ENCODE measurements at regions not wholly inside any gene's neighbourhood (a gene's known extent, or its start where the extent isn't known, plus 50 kb on each side); places are given as distances from the start of the nearest gene placed in this dataset.
"Not testable (repeated sequence)": the region's sequence is repeated elsewhere in the genome, so short reads cannot be mapped to it uniquely, and the experiment has no call there.

DNA sequence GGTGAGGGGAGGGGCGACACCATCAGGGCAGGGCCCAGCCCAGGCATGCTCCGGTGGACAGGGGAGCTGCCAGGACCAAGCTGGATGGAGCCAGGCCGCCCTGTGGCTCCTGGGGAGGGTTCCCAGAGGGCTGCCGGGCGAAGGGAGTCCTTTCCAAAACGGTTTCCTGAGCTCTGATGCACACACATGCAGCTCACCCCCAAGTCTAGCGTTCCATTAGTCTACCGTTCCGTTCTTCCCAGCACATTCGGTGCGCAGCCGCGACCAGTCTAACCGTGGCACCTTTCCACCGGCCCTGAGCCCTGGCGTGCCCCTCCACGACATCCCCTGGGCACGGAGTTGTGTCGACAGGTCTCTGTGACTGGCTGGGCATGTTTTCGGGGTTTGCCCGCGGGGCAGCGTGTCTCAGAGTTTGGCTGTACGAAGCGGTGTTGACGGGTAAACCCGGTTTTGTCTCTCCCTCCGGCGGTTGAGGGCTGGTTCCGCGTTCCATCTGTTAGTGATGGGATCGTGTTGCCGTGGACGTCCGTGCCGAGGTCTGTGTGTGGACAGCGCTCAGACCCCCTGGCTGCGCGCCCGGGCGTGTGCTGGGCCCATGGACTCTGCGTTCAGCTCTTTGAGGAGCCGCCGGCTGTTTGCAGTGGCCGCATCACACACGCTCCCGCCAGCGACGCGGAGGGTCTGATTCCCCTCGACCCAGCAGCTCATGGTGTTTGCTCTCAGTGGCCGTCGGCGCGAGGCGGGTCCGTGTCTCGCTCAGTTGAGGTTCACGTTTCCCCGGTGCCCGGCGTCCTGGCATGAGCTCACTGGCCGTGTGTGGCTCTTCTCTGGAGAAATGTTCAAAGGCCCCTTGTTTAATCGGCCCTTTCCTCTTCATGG lies 121.2 kb downstream of the IGLL1 start:
- no peak for TF ChIP-seq CTCF (IDR thresholded peaks at IDR 0.05; ENCODE audit: insufficient read depth, low read length, poor library complexity, severe bottlenecking)
- H3K27me3 ChIP-seq (ENCODE audit: control insufficient read depth, insufficient read depth, low read length) = peaks cover 2% of the 10 kb centered on the region
- H3K4me3 ChIP-seq (ENCODE audit: low read depth, low read length) = no peak overlapping the region

GRCh38 chr22:23457380-23457985 lies 122.6 kb downstream of the IGLL1 start:
- H3K4me3 ChIP-seq (ENCODE audit: low read depth, low read length) = no peak overlapping the region
- peaks cover 2% of the 10 kb centered on the region for H3K27me3 ChIP-seq (ENCODE audit: control insufficient read depth, insufficient read depth, low read length)

More for the DNA sequence above, 121.2 kb downstream of the IGLL1 start:
- H3K36me3 ChIP-seq (ENCODE audit: control insufficient read depth, insufficient read depth, low read length) = no peaks in the 10 kb centered on the region
- no peak for DNase-seq (ENCODE audit: low read depth)

GRCh38 chr22:23456666-23457379 lies 123.3 kb downstream of the IGLL1 start:
- H3K27me3 ChIP-seq (ENCODE audit: control insufficient read depth, insufficient read depth, low read length); H3K36me3 ChIP-seq (ENCODE audit: control insufficient read depth, insufficient read depth, low read length); H3K4me3 ChIP-seq (ENCODE audit: low read depth, low read length); DNase-seq (ENCODE audit: low read depth): not testable (repeated sequence)

More at GRCh38 chr22:23457380-23457985, 122.6 kb downstream of the IGLL1 start:
- no peak for TF ChIP-seq CTCF (IDR thresholded peaks at IDR 0.05; ENCODE audit: insufficient read depth, low read length, poor library complexity, severe bottlenecking)
- no peak for DNase-seq (ENCODE audit: low read depth)
- H3K36me3 ChIP-seq (ENCODE audit: control insufficient read depth, insufficient read depth, low read length) = no peaks in the 10 kb centered on the region

DNA sequence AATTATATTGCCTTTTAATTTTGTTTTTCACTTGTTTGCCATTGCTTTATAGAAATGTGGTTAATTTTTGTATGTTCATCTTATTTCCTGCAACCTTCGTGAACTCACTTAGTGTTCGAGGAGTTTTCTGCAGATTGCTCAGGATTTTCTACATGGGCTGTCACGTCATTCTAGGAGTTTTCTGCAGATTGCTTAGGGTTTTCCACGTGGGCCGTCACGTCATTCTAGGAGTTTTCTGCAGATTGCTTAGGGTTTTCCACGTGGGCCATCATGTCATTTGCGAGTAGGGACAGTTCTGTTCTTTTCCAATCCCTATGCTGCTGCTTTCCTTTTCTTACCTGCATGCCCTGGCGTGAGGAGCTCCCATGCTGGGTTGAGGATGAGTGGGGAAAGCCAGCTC lies 125.7 kb downstream of the IGLL1 start:
- not testable (repeated sequence) for H3K36me3 ChIP-seq (ENCODE audit: control insufficient read depth, insufficient read depth, low read length); H3K27me3 ChIP-seq (ENCODE audit: control insufficient read depth, insufficient read depth, low read length); H3K4me3 ChIP-seq (ENCODE audit: low read depth, low read length); DNase-seq (ENCODE audit: low read depth)

GRCh38 chr22:23453277-23453676 lies 126.8 kb downstream of the IGLL1 start:
- Histone ChIP-seq H3K4me3 (ENCODE audit: low read depth, low read length) (no peak overlapping the region), H3K27me3 (ENCODE audit: control insufficient read depth, insufficient read depth, low read length) (peaks cover 5% of the 10 kb centered on the region), H3K36me3 (ENCODE audit: control insufficient read depth, insufficient read depth, low read length) (no peaks in the 10 kb centered on the region)
- no peak for TF ChIP-seq CTCF (IDR thresholded peaks at IDR 0.05; ENCODE audit: insufficient read depth, low read length, poor library complexity, severe bottlenecking)
- DNase-seq (ENCODE audit: low read depth) = no peak

DNA sequence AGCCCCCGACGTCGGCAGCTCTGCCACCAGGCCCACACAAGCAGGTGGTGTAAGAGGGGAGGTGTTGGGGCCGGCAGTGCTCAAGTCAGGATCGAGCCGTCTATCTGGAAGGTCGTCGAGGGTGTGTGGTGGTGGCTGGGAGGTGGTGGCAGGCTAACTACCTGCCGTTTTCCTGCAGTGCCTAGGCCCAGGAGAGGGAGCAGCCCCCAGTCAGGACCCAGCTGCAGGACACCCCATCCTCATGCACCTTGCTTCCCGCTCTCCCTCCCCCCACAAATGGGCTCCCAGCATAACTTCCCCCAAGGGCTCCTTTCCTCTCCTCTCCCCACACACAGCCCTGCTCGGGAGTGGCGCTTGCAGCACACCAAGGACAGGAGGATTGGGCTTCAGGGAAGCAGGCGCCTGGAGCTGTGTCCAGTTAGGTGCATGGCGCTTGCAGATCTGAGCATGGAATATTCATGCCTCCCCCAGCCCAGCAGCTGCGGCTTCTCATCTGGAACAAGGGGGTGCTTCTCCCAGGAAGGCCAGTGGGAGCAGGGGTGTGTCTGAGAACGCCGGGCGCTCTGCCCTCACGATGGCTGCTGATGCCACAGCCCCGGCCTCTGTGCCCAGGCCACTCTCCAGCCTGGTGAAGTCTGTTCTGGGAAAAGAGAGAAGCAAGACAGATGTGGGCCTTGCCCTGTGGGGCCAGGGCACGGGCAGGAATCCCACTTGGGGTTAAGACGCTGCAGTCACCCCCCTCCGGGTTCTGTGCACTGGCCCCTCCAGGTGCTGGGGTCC lies 127.7 kb downstream of the IGLL1 start:
- no peak for TF ChIP-seq CTCF (IDR thresholded peaks at IDR 0.05; ENCODE audit: insufficient read depth, low read length, poor library complexity, severe bottlenecking)
- Histone ChIP-seq H3K36me3 (ENCODE audit: control insufficient read depth, insufficient read depth, low read length) (no peaks in the 10 kb centered on the region), H3K27me3 (ENCODE audit: control insufficient read depth, insufficient read depth, low read length) (peaks cover 3% of the 10 kb centered on the region), H3K4me3 (ENCODE audit: low read depth, low read length) (no peak overlapping the region)
- DNase-seq (ENCODE audit: low read depth) = no peak

DNA sequence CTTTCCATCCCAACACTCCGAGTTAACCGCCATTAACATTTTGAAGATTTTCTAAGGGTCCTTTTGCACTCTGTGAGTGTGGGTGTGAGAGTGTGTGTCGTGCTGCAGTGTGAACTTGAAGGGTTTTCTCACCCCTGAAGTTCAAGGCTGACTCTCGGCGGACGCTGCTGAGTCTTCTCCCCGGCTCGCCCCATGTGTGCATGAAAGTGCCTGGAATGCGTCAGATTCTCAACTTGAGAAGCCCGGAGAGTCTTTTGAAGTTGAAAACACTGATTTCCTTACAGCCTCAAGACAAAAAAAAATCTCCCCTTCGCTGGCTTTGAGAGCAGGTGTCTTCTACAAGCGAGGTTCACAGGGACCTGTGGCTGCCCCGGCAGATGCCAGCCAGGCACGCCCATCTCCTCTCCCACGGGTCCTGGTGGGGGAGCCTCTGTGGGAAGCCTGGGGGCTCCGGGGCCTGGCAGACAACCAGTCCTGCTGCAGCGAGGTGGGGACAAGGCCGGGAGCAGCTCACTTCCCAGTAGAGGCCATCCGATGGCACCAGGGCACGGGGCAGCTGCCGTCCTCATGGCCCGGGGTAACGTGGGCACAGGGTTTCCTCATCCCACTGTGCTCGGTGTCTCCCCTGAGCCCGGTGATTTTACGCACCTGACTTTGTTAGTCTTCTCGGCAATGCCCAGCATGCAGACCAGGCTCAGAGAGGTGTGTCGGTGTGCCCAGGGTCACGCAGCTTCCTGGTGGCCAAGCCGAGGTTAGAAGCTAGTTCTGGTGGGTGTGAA lies 128.4 kb downstream of the IGLL1 start:
- H3K36me3 ChIP-seq (ENCODE audit: control insufficient read depth, insufficient read depth, low read length); H3K27me3 ChIP-seq (ENCODE audit: control insufficient read depth, insufficient read depth, low read length); H3K4me3 ChIP-seq (ENCODE audit: low read depth, low read length); DNase-seq (ENCODE audit: low read depth): not testable (repeated sequence)

- DNase-seq (ENCODE audit: low read depth); H3K4me3 ChIP-seq (ENCODE audit: low read depth, low read length); H3K36me3 ChIP-seq (ENCODE audit: control insufficient read depth, insufficient read depth, low read length); H3K27me3 ChIP-seq (ENCODE audit: control insufficient read depth, insufficient read depth, low read length): not testable (repeated sequence)
These were observed 129.3 kb downstream of the IGLL1 start for GRCh38 chr22:23450821-23451220.

All from kidney epithelial cell (primary cell).